Activated naive CD4-positive, alpha-beta T cell treated with anti-CD3 and anti-CD28 coated beads, Interleukin-2, amount 10 ng/mL, durations not matched to agents 7 days and 5 days (primary cell): ENCODE measurements at regions not wholly inside any gene's neighbourhood (a gene's known extent, or its start where the extent isn't known, plus 50 kb on each side); places are given as distances from the start of the nearest gene placed in this dataset.
A peak's percentile ranks its signal among the peaks of the same experiment; 100 is the strongest.
"Not testable (repeated sequence)": the region's sequence is repeated elsewhere in the genome, so short reads cannot be mapped to it uniquely, and the experiment has no call there.

Experiments used
- CTCF ChIA-PET: fragments of 350-600 bp; sonication (Branson Sonifier 250); formaldehyde crosslinking; loops from one replicate; lab custom pipeline; 2021; ENCODE audit warnings: antibody characterized with exemption; lab: Charles Lee
- DNase-seq: peaks from one replicate; pipeline ENCODE4 v3.0.0-alpha.2; 2020
- H3K27ac Mint-ChIP-seq: one replicate; pipeline ENCODE4 v1.8.0; 2021; ENCODE audit warnings: mild to moderate bottlenecking, moderate library complexity, mixed read lengths
- H3K27me3 Mint-ChIP-seq: one replicate; pipeline ENCODE4 v1.8.0; 2021; ENCODE audit warnings: mild to moderate bottlenecking, mixed read lengths
- H3K36me3 Mint-ChIP-seq: one replicate; pipeline ENCODE4 v1.8.0; 2021; ENCODE audit warnings: mixed read lengths
- H3K4me1 Mint-ChIP-seq: one replicate; pipeline ENCODE4 v1.8.0; 2021; ENCODE audit warnings: mixed read lengths
- H3K4me3 Mint-ChIP-seq: one replicate; pipeline ENCODE4 v1.8.0; 2021; ENCODE audit warnings: mild to moderate bottlenecking, moderate library complexity, mixed read lengths
- H3K9me3 Mint-ChIP-seq: one replicate; pipeline ENCODE4 v1.8.0; 2021; ENCODE audit warnings: mixed read lengths

DNA sequence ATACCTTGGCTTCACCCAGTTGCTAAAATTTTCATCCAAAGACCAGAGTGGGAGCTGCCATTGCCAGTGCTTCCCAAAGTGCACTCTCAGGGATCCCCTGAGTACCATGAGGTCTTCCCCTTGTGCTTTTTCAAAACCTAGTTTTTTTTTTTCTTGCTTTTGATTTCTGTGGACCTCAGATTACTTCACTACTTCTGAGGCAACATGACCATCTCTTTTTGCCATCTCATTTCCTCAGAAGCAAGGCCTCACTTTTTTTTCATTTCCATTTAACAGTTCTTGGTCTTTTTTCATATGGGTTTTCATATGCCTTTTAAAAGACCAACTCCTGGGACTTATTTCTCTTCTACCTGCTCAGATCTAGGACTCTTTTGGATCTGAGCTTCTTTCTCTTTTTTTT is 64.1 kb upstream of the MMS22L start:
- Mint-ChIP-seq H3K4me3 (no peak overlapping the region), H3K27me3 (peaks cover 8% of the 10 kb centered on the region), H3K9me3 (no peaks in the 10 kb centered on the region), H3K36me3 (no peaks in the 10 kb centered on the region), H3K4me1 (no peaks in the 10 kb centered on the region), H3K27ac (no peak overlapping the region)
- no peak for DNase-seq
- CTCF ChIA-PET: no interaction called here

DNA sequence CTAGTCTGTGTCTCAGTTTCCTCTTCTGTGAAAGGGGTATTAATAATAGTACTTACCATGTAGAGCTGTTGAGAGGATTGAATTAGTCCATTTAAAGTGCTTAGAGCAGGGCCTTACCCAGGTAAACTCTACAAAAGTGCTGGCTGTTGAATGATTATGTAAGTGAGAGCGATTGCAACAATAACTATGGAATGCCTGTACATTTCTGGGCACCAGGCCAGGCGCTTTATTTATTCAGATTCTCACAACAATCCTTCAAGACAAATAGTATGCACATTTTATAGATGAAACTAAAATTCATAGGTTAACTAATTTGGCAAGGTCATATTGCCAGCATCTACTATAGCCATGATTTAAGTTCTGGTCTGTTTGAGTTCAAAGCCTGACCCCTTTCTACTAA is 78.3 kb upstream of the MMS22L start:
- CTCF ChIA-PET: no interaction called here
- Mint-ChIP-seq H3K27ac (no peak overlapping the region), H3K36me3 (no peaks in the 10 kb centered on the region), H3K27me3 (peaks cover 4% of the 10 kb centered on the region), H3K4me1 (no peaks in the 10 kb centered on the region), H3K4me3 (no peak overlapping the region), H3K9me3 (no peaks in the 10 kb centered on the region)
- no peak for DNase-seq

- DNase-seq: no peak
- no peaks in the 10 kb centered on the region for H3K36me3 Mint-ChIP-seq
- no peak overlapping the region for H3K27ac Mint-ChIP-seq
- no peaks in the 10 kb centered on the region for H3K4me1 Mint-ChIP-seq
- H3K9me3 Mint-ChIP-seq: no peaks in the 10 kb centered on the region
- H3K4me3 Mint-ChIP-seq: no peak overlapping the region
- H3K27me3 Mint-ChIP-seq: no peaks in the 10 kb centered on the region
- CTCF ChIA-PET: no interaction called here
These were observed 81.3 kb upstream of the MMS22L start for GRCh38 chr6:97364327-97364726.

DNA sequence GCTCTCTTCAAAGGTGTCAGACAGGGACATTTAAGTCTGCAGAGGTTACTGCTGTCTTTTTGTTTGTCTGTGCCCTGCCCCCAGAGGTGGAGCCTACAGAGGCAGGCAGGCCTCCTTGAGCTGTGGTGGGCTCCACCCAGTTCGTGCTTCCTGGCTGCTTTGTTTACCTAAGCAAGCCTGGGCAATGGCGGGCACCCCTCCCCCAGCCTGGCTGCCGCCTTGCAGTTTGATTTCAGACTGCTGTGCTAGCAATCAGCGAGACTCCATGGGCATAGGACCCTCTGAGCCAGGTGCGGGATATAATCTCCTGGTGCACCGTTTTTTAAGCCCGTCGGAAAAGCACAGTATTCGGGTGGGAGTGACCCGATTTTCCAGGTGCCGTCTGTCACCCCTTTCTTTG is 99.1 kb upstream of the MMS22L start:
- H3K27ac Mint-ChIP-seq, H3K9me3 Mint-ChIP-seq, H3K4me3 Mint-ChIP-seq, CTCF ChIA-PET, H3K36me3 Mint-ChIP-seq, H3K4me1 Mint-ChIP-seq, H3K27me3 Mint-ChIP-seq, DNase-seq: not testable (repeated sequence)

- Mint-ChIP-seq H3K36me3 (no peaks in the 10 kb centered on the region), H3K27me3 (peaks cover 13% of the 10 kb centered on the region), H3K4me1 (no peaks in the 10 kb centered on the region), H3K4me3 (no peak overlapping the region), H3K9me3 (no peaks in the 10 kb centered on the region), H3K27ac (no peak overlapping the region)
- no peak for DNase-seq
- CTCF ChIA-PET: interaction anchor here (0.9 to 1.2 kb wide), 2 partner anchors 208 to 326 kb away, joined by 3 to 4 read pairs; no protein-coding TSS in a partner anchor
These were observed 109.7 kb upstream of the MMS22L start for GRCh38 chr6:97392735-97393134.

GRCh38 chr6:97394160-97394748 is 111.2 kb upstream of the MMS22L start:
- no peak overlapping the region for H3K4me3 Mint-ChIP-seq
- H3K36me3 Mint-ChIP-seq: no peaks in the 10 kb centered on the region
- no peaks in the 10 kb centered on the region for H3K4me1 Mint-ChIP-seq
- H3K27me3 Mint-ChIP-seq: peaks cover 13% of the 10 kb centered on the region
- H3K27ac Mint-ChIP-seq: no peak overlapping the region
- CTCF ChIA-PET: interaction anchor here (1.2 to 2.1 kb wide), 3 partner anchors 208 to 318 kb away, joined by 3 to 8 read pairs (median 4); no protein-coding TSS in a partner anchor
- peak; percentile 55 for DNase-seq
- H3K9me3 Mint-ChIP-seq: no peaks in the 10 kb centered on the region

- peaks cover 8% of the 10 kb centered on the region for H3K27me3 Mint-ChIP-seq
- CTCF ChIA-PET: interaction anchor here (1.8 kb wide), 1 partner anchor 211 kb away, joined by 4 read pairs; no protein-coding TSS in a partner anchor
- no peak overlapping the region for H3K27ac Mint-ChIP-seq
- no peak overlapping the region for H3K4me3 Mint-ChIP-seq
- H3K4me1 Mint-ChIP-seq: no peaks in the 10 kb centered on the region
- no peak for DNase-seq
- no peaks in the 10 kb centered on the region for H3K36me3 Mint-ChIP-seq
- no peaks in the 10 kb centered on the region for H3K9me3 Mint-ChIP-seq
These were observed 113.9 kb upstream of the MMS22L start for GRCh38 chr6:97396880-97397279.

GRCh38 chr6:97399208-97399607 is 116.2 kb upstream of the MMS22L start:
- Mint-ChIP-seq H3K4me1 (no peaks in the 10 kb centered on the region), H3K27me3 (peaks cover 4% of the 10 kb centered on the region), H3K27ac (no peak overlapping the region), H3K9me3 (no peaks in the 10 kb centered on the region), H3K36me3 (no peaks in the 10 kb centered on the region), H3K4me3 (no peak overlapping the region)
- CTCF ChIA-PET: no interaction called here
- DNase-seq: no peak

DNA sequence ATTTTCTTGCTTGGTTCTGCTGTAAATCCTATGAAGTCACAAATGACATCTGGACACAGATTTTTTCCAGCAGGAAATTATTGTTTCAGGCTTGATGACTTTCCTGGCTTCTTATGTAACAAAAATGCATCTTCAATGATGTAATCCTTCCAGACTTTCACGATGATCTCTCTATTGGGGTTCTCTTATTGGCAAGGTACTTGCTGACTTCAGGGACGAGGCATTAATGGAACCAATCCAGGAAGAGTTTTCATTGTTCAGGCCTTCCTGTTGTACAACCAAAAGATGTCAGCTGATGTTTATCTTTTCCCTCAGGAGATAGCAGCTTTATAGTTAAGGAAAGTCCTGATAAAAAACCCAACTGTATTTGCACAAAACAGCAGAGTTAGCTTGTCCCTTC is 118.5 kb upstream of the MMS22L start:
- DNase-seq: no peak
- CTCF ChIA-PET: no interaction called here

GRCh38 chr6:97405818-97406409 is 122.9 kb upstream of the MMS22L start:
- CTCF ChIA-PET: no interaction called here
- DNase-seq: no peak
- Mint-ChIP-seq H3K36me3 (no peaks in the 10 kb centered on the region), H3K4me3 (no peak overlapping the region), H3K27me3 (peaks cover under 1% of the 10 kb centered on the region), H3K27ac (no peak overlapping the region), H3K9me3 (no peaks in the 10 kb centered on the region), H3K4me1 (no peaks in the 10 kb centered on the region)

More for the DNA sequence above, 118.5 kb upstream of the MMS22L start:
- Mint-ChIP-seq H3K9me3 (no peaks in the 10 kb centered on the region), H3K36me3 (no peaks in the 10 kb centered on the region), H3K4me1 (no peaks in the 10 kb centered on the region), H3K27me3 (peaks cover 4% of the 10 kb centered on the region), H3K27ac (no peak overlapping the region), H3K4me3 (no peak overlapping the region)

DNA sequence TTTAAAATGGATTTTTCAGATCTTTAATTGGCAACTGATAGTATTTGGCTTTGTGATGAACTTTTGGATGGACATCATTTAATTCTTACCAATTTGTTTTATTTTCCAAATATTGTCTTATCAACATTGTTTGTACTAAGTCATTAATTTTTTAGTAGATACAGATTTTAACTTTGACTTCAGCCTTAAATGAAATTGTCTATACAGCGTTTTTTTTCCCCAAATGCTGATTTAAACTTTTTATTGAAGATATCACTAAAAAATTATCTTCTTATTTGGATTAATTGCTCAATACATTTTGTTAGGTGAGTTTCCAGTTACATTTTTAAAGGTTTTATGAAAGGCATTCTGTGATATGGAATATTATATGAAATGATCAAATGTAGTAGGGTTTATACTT is 123.6 kb upstream of the MMS22L start:
- no peak overlapping the region for H3K27ac Mint-ChIP-seq
- CTCF ChIA-PET: no interaction called here
- no peaks in the 10 kb centered on the region for H3K27me3 Mint-ChIP-seq
- no peaks in the 10 kb centered on the region for H3K36me3 Mint-ChIP-seq
- H3K4me1 Mint-ChIP-seq: no peaks in the 10 kb centered on the region
- no peak overlapping the region for H3K4me3 Mint-ChIP-seq
- DNase-seq: no peak
- no peaks in the 10 kb centered on the region for H3K9me3 Mint-ChIP-seq

DNA sequence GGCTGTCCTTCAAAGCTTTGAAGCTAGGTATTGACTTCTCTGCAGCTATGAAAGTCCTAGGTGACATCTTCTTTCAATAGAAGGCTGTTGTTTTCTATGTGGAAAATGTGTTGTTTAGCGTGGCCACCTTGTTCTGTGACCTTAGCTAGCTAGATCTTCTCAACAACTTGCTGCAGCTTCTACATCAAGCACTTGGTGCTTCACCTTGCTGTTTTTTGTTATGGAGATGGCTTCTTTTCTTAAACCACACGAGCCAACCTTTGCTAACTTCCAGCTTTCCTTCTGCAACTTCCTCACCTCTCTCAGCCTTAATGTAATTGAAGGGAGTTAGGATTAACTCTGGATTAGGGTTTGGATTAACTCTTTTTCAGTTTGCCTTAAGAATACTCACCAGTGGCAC is 128.6 kb upstream of the MMS22L start:
- CTCF ChIA-PET: no interaction called here
- Mint-ChIP-seq H3K27me3 (no peaks in the 10 kb centered on the region), H3K9me3 (no peaks in the 10 kb centered on the region), H3K36me3 (no peaks in the 10 kb centered on the region), H3K4me3 (no peak overlapping the region), H3K27ac (no peak overlapping the region), H3K4me1 (no peaks in the 10 kb centered on the region)
- DNase-seq: no peak

DNA sequence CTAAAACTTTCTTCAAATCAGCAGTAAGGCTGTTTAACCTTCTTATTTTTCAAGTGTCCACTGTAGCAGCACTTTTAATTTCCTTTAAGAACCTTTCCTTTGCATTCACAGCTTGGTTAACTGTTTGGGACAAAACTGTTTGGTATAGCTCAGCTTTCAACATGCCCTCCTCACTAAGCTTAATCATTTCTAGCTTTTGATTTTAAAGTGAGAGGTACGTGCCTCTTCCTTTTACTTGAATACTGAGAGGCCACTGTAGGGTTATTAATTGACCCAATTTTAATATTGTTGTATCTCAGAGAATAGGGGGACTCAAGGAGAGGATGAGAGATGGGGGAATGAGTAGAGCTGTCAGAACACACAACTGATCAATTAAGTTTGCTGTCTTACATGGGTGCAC is 129.5 kb upstream of the MMS22L start:
- no peak overlapping the region for H3K27ac Mint-ChIP-seq
- H3K36me3 Mint-ChIP-seq: no peaks in the 10 kb centered on the region
- H3K4me3 Mint-ChIP-seq: no peak overlapping the region
- no peak for DNase-seq
- H3K27me3 Mint-ChIP-seq: no peaks in the 10 kb centered on the region
- no peaks in the 10 kb centered on the region for H3K4me1 Mint-ChIP-seq
- CTCF ChIA-PET: no interaction called here
- H3K9me3 Mint-ChIP-seq: no peaks in the 10 kb centered on the region

- Mint-ChIP-seq H3K9me3 (no peaks in the 10 kb centered on the region), H3K27me3 (no peaks in the 10 kb centered on the region), H3K27ac (no peak overlapping the region), H3K36me3 (no peaks in the 10 kb centered on the region), H3K4me1 (no peaks in the 10 kb centered on the region), H3K4me3 (no peak overlapping the region)
- CTCF ChIA-PET: no interaction called here
- no peak for DNase-seq
These were observed 139.2 kb upstream of the MMS22L start for GRCh38 chr6:97422171-97422570.

- CTCF ChIA-PET: no interaction called here
- no peaks in the 10 kb centered on the region for H3K4me1 Mint-ChIP-seq
- H3K36me3 Mint-ChIP-seq: no peaks in the 10 kb centered on the region
- no peaks in the 10 kb centered on the region for H3K27me3 Mint-ChIP-seq
- no peak for DNase-seq
- no peaks in the 10 kb centered on the region for H3K9me3 Mint-ChIP-seq
- H3K4me3 Mint-ChIP-seq: no peak overlapping the region
- H3K27ac Mint-ChIP-seq: no peak overlapping the region
These were observed 140.2 kb upstream of the MMS22L start for GRCh38 chr6:97423190-97423589.
